Hematopoietic multipotent progenitor cell treated with erythropoietin and hydrocortisone succinate and interleukin-3 and kit ligand, for 8 days (in vitro differentiated cells): ENCODE measurements at regions not wholly inside any gene's neighbourhood (a gene's known extent, or its start where the extent isn't known, plus 50 kb on each side); places are given as distances from the start of the nearest gene placed in this dataset.
A peak's percentile ranks its signal among the peaks of the same experiment; 100 is the strongest.

ENCODE experiments used
- DNase-seq: peaks from one replicate; pipeline ENCODE4 v3.0.0-alpha.2; 2015

DNA sequence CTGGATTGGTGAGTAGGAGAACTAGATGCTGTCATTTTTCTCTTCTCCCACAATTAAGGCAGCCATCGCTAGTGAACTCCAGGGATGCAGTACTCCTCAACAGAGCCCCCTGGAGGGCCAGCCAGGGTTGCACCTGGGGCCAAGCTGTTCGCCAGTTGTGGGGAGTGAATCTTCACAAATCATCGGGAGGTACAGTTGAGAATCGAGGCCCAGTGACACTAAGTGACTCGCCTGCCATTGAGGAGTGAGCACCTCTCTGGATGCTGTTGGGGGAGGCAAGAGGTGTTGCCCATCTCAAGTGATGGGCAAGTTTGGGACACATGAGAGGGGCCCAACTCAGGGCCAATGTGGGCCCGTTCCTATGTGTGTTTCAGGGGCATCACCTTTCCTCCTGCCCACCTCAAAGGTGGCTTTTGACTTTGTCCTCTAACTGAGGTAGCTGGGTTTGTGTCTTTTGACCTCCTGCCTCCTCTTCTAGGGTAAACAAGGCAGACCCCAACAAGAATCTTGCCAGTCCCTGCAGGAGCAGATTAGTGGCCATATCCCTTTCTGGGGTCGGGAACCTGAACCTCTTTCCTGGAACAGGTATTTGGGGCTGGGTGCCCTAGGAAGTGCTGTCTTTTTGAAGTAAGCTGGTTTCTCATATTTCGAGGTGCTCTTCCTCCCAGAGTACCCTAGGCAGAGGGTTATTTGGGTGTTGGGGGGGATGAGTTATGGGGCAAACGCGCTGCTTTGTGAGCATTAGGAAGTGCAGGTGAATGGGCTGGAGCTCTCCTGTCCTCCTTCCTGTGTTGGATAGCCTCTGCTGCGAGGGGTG, 181.2 kb downstream of the MACROH2A1 start:
- no peak for DNase-seq

DNA sequence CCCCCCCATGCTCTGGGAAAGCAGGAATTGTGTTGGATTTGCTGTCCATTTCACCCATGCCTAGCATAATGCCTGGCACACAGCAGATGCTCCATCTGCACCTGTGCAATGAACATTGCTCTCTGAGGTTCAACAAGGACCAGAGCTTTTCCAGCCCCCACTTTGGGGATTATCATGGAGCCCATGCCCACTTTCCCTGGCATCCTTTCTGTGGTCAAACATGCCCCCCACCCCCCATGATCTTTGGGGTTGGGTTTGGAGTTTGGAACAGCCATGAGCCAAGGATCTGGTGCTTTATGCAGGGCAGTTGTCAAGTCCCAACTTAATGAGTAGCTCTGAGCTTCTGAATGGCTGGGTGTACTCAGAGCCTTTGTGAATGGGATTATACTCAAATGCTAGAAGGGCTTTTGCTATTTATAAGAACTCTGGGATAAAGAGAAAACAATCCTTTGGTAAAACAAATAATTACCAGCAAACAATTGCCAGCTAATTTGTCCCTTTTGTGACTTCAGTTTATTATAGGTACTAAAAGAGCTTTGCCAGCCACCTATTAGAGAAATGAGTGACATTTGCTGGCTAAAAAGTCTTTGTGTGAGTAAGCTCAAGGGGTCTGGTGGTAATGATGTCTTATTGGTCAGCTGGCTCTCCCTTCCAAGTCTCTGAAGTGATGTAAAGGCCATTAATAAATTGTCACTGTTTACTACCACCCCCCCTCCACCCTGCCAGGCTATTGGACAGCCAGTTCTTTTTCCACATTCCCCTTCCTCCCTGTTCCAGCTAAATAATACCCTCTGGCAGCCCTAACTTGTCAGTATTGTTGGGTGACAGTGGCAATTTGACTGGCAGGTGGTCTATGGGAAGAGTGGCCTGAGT, 182.3 kb downstream of the MACROH2A1 start:
- no peak for DNase-seq

DNA sequence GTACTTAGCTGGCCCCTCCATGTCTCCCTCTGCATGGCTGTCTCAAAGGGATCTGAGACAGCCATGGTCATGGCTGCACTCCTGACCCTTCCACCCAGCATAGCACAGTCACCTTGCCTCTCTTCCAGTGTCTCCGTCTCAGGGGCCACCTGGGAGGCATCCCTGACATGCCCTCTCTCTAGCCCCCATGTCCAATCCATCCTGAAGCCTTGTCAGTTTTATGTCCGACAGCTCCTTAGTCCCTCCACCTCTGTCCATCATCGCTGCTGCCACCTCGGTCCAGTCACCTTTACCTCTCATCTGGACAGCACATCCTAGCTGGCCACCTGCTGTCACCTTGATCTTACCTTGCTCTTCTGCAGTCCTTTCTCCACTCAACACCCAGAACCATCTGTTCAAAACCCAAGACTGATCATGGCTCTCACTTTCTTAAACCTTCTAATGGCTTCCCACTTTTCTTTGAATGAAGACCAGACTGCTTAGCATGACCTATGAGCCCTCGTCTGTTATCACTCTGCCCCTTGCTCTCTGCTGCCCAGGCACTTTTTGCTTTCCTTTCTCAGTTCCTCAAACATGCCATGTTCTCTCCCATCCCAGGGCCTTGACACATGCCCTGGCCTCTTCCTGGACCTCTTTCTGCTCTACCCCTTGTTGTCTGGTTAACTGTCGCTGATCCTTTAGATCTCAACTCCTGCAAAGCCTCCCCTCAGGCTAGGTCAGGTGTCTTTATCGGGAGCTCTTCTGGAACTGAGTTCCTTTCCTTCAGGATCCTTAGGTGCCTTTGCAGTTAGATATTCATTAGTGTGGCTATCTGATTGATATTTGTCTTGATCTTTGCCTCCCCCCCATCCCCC, 181.8 kb upstream of the PITX1 start:
- DNase-seq: no peak

DNA sequence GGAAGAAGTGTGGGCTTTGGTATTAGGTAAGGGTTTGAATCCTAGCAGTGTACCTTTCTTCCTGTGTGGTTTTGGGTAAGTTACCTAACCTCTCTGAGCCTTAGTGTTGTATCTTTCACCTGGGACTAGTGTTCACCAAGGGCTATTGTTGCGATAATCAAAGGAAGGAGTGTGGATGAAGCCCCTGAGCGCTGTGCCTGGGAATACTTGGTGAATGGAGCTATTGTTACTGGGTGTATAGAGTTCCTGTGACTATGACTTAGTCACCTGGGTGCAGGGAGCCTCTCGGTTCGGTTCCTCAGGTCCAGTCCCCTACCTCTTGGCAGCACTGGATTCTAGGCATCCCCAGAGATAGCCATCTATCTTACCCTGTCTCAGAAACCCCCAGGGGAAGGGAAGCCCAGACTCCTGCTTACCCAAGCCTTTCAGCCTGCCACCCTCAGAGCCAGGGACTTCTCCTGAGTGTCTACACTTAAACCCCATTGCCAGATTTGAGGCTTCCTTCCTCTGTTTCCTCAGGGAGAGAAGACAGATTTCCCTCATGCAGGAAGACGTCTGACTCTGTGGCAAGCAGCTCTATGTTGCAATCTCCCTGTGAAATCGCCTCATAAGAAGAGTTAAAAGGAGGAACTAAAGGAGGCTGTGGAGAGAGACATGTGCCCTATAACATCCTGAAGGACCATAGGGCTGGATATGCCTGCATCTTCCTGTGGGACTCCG, 181.0 kb upstream of the PITX1 start:
- no peak for DNase-seq

DNA sequence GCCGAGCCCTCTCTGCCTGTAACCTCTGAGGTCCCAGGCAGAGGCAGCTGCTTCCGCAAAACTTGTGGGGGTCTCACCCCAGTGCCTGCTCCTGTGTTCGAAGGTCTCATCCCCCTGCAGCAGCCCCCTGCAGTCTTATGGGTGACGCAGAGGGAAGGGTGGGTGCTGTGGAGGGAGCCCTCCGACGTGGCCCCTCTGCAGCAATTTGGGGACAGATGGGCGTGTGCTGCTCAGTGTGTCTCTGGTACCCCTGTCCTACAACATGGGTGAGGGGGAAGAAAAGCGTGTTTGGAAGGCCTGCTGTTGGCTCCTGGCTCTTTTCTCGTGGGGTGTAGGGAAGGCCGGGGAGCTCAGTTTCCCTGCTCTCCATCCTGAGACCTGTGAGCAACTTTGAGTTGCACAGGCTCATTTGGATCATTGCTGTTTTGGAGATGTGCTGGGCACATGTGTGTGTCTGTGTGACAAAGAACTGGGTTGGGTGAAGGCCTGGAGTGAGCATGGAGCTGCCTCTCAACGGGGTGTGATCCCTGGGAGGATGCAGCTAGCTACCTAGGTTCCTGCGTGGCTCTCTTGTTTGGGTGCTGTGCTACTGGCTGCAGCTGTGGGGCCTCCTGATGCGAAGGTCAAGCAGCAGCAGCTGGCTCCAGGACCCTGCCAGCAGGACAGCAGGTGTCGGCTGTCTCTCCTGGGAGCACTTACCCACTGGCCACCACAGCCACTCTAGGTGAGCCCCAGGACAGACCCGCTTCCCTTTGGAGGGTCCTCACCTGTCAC, 179.6 kb upstream of the PITX1 start:
- DNase-seq: no peak

DNA sequence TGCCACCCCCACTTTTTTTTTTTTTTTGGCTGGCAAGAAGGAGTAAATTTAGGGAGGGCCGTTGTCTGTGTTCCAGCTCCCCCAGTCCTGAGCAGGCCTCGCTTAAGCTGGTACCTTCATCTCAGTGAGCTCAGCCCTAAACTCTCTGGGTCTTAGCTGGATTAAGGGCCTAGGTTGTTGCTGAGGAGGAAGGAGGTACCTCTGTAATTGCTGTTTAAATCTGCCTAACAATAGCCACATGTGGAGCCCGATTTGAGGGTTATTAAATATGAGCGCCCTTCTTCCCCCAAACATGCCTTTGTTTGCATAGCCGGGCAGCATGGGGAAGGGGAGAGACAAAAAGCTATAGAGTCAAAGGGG, 179.0 kb upstream of the PITX1 start:
- DNase-seq: no peak

DNA sequence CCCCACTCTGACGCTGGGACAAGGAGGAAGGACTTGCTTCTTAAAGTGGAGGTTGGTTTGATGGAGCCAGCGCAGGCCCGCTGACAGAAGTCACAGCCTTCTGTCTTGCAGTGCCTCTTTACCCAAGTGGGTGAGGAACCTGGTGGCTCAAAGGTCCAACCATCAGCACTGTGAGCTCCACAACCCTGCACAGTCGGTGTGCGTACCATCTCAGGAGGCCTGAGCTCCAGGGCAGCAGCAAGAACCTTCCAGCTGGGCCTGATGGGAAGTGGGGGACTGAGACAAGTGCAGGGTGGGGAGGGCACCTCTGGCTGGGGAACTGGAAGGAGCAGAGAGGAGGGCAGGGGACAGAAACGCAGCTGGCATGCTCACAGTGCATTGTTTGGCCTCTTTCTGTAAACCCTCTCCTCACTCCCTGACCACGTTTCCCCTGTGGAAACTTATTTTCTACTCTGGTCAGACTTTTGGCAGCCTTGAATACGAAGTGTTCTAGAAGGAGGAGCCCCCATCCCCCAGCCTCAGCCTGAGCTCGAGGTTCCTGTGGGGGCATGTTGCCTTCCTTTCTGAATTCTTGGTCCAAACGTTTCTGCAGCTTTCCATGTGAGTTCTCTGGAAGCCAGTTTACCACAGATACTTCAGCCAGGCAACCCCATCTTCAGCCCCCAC, 178.5 kb upstream of the PITX1 start:
- no peak for DNase-seq

DNA sequence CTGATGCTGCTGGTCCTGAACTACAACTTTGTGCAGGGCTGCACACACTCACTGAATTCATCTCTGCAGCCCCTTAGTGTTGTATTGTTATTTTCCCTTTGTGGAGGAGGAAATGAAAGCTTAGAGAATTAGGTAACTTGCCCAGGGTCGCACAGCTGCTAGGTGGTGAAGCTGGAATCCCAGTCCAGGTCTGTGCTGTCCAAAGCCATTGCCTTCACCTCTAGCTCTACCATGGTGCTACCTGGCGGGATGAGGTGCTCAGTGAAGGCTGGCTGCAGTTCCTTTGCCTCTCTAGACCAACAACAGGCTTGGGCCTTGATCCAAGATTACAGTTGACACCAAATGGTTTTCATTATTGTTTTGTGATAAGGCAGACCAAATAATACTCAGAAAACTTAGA, 177.8 kb upstream of the PITX1 start:
- no peak for DNase-seq

DNA sequence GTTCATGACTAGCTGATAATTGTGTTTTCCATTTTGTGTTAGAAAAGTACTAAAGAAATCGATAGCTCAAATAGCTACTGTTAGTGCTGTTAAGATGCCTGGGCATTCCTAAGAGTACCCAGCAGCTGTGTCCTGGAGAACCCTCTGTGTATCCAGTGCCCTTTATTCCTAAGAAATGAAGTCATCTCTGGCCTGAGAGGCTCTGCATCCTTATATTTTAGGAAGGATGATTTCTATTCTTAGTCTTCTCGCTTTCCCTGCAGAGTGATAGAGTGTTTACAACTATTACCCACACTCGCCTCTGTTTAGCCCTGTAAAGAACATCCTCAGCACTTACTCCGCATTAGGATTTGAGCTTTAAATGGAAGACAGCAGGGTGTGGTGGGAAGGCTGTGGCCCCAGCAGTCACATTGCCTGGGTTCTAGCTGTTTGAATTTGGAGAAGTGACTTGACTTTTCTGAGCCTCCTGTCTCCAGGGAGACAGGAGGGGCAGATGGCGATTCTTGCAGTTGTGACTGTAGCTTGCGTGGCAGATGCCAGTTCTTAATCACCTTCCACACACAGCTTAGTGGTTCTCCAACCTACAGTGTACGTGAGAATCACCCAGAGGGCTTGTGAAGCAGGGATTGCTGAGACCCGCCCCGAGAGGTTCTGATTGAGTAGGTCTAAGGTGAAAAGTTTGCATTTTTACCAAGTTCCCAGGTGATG, 177.2 kb upstream of the PITX1 start:
- no peak for DNase-seq

DNA sequence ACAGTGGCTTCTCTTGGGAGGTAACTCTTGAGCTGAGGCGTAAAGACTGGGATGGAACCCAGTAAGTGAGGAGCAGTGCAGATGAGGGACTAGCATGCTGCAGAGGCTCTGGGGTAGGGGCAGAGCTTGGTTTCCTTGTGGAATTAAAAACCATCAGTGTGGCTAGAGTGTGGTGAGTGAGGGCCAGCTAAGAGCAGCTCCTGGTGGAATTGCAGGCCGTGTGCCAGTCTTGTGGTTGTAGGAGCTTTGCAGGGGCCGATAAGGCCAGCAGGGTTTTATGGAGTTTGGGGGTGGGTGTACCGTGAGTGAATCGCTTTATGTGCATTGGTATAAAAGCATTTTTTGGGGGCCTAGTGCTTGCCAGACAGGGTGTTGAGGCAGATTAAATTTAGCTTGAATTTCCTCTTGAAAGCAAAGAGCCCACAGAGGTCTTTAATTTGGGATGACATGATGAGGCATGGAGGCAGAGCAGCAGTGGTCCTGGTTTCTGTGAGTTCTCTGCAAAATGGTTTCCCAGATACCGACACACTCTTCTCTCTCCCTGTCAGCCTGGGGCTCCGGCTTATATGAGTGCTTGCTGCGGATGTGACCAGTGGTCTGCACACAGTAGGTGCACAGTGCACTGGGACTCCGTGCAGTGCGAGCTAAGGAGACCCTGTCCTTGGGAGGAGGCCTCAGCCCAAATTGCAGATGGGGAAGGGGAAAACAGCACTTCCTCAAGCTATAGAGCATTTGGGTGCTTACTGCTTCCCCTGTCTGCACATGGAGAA, 176.4 kb upstream of the PITX1 start:
- no peak for DNase-seq

DNA sequence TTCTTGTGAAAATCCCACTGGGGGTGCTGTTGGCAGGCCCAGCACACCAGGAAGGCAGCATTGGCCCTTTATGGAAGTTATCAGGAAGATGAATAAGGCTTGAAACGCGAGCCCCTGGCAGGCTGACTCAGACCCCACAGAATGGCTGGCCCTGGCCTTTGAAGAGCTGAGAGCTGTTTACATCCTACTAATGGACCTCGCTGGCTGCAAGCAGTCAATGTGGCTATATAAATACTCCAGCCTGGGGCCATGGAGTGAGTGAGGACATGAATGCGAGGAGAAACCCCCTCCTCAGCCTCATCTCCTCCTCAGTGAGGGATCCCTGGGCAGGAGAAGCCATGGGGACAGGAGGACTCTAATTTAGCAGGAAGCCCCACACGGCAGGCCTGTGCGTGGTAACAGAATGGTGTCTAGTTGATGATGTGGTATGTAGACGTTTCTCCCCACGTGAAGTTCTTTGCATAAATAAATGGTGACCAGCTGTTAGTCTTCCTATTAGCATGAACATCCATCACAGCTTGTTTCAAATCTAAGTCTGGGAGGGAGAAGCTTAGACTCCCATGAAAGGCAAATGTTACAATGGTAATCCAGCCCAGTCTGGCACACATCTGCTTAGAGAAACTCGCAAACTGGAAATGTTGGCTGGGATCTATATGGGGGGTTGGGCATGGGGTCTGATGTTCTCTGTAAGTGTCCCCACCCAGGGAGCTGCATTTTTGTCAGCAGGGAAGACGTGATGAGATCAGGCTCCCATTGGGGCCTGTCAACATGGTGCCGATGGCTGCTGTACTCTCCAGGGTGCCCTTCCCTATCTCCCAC, 175.1 kb upstream of the PITX1 start:
- DNase-seq: no peak

DNA sequence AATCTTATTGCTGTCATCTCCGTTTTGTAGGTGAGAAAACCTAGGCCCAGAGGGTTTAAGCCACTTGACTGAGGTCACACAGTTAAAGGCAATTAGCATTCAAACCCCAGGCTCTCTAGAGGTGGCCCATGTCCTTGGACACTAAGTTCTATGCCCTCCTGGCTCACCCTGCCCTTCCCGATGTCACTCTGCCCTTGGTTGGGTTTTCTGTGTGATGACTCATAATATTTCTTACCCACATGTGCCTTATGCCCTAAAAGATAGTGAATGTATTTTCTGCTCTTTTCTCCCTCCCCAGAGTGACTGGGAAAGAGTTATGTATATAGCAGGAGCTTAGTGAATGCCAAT, 174.5 kb upstream of the PITX1 start:
- peak; percentile 66 for DNase-seq

DNA sequence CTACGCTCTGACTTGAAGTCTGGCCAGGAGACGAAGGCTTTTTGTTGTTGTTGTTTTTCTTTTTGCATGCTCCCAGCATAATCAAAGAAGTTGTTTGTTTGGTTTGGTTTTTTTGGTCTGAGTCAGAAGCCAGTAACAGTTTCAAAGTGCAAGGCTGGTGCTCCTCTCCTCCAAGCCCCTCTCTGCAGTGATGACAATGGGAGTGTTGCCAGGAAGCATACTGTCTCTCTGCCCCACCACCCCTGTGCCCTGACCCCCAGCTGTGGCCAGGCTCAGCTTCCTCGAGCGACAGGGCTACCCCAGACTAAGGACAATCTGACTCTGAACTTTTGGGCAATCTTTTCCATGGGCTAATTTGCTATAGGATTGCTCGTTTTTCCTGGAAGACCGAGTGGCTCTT, 173.8 kb upstream of the PITX1 start:
- no peak for DNase-seq

DNA sequence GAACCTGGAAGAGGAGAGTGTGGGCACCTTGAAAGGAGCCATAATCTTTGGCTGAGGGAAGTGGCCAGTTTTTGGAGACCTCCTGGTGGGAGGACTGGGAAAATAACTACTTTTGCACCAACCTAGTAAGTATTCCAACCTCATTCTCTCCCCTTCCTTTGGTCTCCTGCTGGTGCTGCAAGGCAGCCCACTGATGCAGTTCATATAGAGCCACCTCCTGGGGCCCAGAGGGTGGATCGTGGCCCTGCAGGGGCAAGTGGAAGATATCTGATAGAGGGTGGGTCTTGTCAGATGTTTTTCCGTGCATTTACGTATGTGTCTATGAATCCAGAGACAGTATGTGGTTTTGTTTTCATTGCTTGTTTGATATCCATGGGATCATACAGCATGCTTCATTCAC, 172.8 kb upstream of the PITX1 start:
- no peak for DNase-seq

DNA sequence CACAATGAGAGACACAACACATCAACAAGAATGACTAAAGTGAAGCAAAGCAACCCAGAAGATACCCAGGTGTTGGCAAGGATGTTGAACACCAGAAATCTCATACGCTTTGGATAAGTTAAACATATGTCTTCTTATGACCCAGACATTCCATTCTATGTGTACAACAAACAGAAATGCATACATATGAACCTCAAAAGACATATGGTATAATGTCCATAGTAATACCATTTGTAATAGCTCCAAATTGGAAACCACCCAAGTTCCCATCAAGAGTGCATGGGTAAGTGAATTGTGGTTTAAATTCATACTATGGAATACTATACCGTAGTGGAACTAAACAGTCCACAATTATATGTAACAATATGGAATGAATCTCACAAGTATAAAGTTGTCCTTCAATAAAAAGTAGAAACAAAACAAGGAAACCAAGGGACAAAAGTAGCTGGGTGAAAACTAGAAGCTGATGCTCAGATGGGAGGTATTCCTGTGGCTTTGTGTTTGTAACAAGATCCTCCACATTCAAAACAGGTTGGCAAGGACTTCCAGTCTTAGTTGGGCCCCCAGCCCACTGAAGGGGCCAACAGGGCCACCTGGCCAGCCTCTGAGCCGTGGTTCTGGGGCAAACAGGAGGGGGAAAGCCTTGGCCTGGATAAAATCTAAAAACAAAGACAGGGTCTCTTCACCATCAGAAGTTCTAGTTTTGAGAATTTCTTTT, 171.8 kb upstream of the PITX1 start:
- no peak for DNase-seq

DNA sequence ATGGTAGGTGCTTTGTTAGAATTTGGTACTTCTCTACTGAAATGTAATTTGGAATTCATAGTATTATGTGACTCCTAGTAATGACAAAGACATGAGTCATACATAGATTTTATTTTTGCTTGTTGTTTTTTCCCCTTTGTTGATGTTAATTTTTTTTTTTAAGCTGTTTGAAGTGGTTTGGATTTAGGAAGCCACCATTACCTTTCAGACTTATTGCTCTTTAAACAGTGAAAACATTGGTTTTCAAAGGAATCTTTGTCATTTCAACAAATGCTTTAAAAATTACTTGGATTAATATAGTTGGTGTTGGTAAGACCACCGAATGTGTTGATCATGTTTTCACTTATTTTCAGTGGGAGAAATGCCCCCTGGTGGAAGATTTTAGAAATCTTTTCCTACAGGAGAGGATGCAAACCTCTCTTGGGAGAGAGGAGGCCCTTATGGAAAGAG, 170.1 kb upstream of the PITX1 start:
- DNase-seq: peak; percentile 57

DNA sequence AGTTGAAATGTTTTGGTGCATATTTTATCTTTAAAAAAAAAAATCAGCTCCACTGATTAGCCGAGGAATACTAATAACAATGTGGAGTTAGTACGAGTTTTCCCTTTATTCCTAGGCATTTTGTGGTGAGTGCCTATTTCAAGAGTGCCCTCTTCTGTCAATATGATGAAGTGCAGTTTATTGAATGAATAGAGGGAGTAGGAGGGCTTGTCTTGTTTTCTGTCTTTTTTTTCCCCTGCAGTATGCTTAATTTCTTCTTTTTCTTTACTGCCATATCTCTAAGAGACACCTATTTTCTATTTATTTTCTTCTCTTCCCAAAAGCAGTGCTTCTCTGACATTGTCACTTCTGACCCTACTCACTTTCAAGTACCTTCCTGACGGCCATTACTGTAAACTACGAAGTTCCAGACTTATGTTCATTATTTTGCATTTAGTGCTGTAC, 169.6 kb upstream of the PITX1 start:
- DNase-seq: peak; percentile 73

DNA sequence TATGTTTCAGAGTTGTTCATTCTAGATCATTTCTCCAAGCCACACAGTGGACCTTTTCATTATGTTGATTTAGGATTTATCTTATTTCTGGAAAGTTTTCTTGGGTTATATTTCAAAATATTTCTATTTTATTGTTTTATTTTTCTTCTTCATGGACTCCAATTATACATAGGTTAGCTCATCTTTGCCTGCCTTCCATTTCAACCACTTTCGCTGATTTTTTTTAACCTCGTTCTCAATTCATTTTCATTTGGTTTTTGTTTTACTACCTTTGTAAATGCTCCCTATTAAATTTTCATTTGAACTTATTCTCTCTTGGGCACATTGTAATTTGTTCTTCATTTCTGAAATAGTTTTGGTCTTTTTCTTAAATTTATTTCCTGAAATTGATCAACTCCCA, 169.0 kb upstream of the PITX1 start:
- no peak for DNase-seq
